HEK293 (cell line): ENCODE measurements at regions not wholly inside any gene's neighbourhood (a gene's known extent, or its start where the extent isn't known, plus 50 kb on each side); places are given as distances from the start of the nearest gene placed in this dataset.

Experiments used
- CTCF ChIA-PET: fragments of 350-600 bp; formaldehyde crosslinking; extraction: SDS; loops from one replicate; lab custom pipeline; 2021; ENCODE audit warnings: antibody characterized with exemption; lab: Yijun Ruan, JAX
- POLR2A ChIA-PET: fragments of 300-600 bp; formaldehyde crosslinking; extraction: SDS; loops from one replicate; lab custom pipeline; 2020; ENCODE audit warnings: antibody characterized with exemption, inconsistent platforms; lab: Yijun Ruan, JAX
- H3K27ac ChIP-seq: fragments of 200-500 bp; sonication (Bioruptor generic); 2 replicates; pipeline ENCODE4 v1.5.1; 2014; ENCODE audit warnings: low read depth, low read length, control low read depth, inconsistent platforms; ENCODE audit errors: extremely low read depth
- H3K36me3 ChIP-seq, 2 experiments: fragments of 200-500 bp in 1 of 2; sonication (Bioruptor generic) in 1 of 2; 1 replicate in 1 of 2; 2 replicates in 1 of 2; pipeline ENCODE4 v1.5.1; 2014 to 2017; ENCODE audit warnings: inconsistent platforms in 2 of 2, low read length in 2 of 2; ENCODE audit not compliant: control insufficient read depth in 2 of 2, insufficient read depth in 1 of 2
- H3K4me1 ChIP-seq: fragments of 200-500 bp; sonication (Bioruptor generic); 2 replicates; pipeline ENCODE4 v1.5.1; 2014; ENCODE audit warnings: mild to moderate bottlenecking, low read length, inconsistent platforms; ENCODE audit not compliant: control insufficient read depth, insufficient read depth
- H3K4me3 ChIP-seq: 2 replicates; pipeline ENCODE4 v1.5.1; 2011; ENCODE audit warnings: low read depth, mild to moderate bottlenecking, control low read depth, low read length, moderate library complexity
- H3K9me3 ChIP-seq: fragments of 200-500 bp; sonication (Bioruptor generic); 2 replicates; pipeline ENCODE4 v1.5.1; 2014; ENCODE audit warnings: low read depth, low read length, inconsistent platforms; ENCODE audit not compliant: control insufficient read depth, insufficient read depth
- BCL6B ChIP-seq: fragments of 450-650 bp; formaldehyde crosslinking; IDR thresholded peaks from 2 replicates; pipeline ENCODE4 v1.5.1; 2017; ENCODE audit warnings: missing biosample characterization, missing genetic modification characterization
- FEZF1 ChIP-seq: fragments of 450-650 bp; formaldehyde crosslinking; IDR thresholded peaks from 2 replicates; pipeline ENCODE4 v1.5.1; 2016; ENCODE audit warnings: missing biosample characterization, missing genetic modification characterization
- KLF7 ChIP-seq: fragments of 450-650 bp; formaldehyde crosslinking; IDR thresholded peaks from 2 replicates; pipeline ENCODE4 v1.5.1; 2016; ENCODE audit warnings: missing biosample characterization, missing genetic modification characterization, borderline replicate concordance
- RBAK ChIP-seq: fragments of 450-650 bp; formaldehyde crosslinking; IDR thresholded peaks from 2 replicates; pipeline ENCODE4 v1.5.1; 2016; ENCODE audit warnings: missing biosample characterization, missing genetic modification characterization
- REPIN1 ChIP-seq: fragments of 450-650 bp; formaldehyde crosslinking; IDR thresholded peaks from 2 replicates; pipeline ENCODE4 v1.5.1; 2017; ENCODE audit warnings: missing biosample characterization, missing genetic modification characterization, low read depth
- ZBTB1 ChIP-seq: fragments of 450-650 bp; formaldehyde crosslinking; IDR thresholded peaks from 2 replicates; pipeline ENCODE4 v1.5.1; 2016; ENCODE audit warnings: missing biosample characterization, missing genetic modification characterization
- ZBTB20 ChIP-seq: fragments of 450-650 bp; formaldehyde crosslinking; IDR thresholded peaks from 2 replicates; pipeline ENCODE4 v1.5.1; 2016; ENCODE audit warnings: missing biosample characterization, missing genetic modification characterization
- ZFP69B ChIP-seq: fragments of 450-650 bp; formaldehyde crosslinking; IDR thresholded peaks from 2 replicates; pipeline ENCODE4 v1.5.1; 2016; ENCODE audit warnings: missing biosample characterization, missing genetic modification characterization
- ZNF146 ChIP-seq: fragments of 450-650 bp; formaldehyde crosslinking; IDR thresholded peaks from 2 replicates; pipeline ENCODE4 v1.5.1; 2016; ENCODE audit warnings: missing biosample characterization, missing genetic modification characterization
- ZNF157 ChIP-seq: fragments of 450-650 bp; formaldehyde crosslinking; IDR thresholded peaks from 2 replicates; pipeline ENCODE4 v1.5.1; 2016; ENCODE audit warnings: missing biosample characterization, missing genetic modification characterization
- ZNF214 ChIP-seq: fragments of 450-650 bp; formaldehyde crosslinking; IDR thresholded peaks from 2 replicates; pipeline ENCODE4 v1.5.1; 2017; ENCODE audit warnings: missing biosample characterization, mild to moderate bottlenecking, missing genetic modification characterization, borderline replicate concordance
- ZNF23 ChIP-seq: fragments of 450-650 bp; formaldehyde crosslinking; IDR thresholded peaks from 2 replicates; pipeline ENCODE4 v1.5.1; 2016; ENCODE audit warnings: missing biosample characterization, missing genetic modification characterization, borderline replicate concordance
- ZNF248 ChIP-seq: fragments of 450-650 bp; formaldehyde crosslinking; IDR thresholded peaks from 2 replicates; pipeline ENCODE4 v1.5.1; 2017; ENCODE audit warnings: missing biosample characterization, missing genetic modification characterization
- ZNF366 ChIP-seq: fragments of 450-650 bp; formaldehyde crosslinking; conservative IDR thresholded peaks from 2 replicates; pipeline ENCODE4 v1.5.1; 2016; ENCODE audit warnings: missing biosample characterization, missing genetic modification characterization
- ZNF529 ChIP-seq: fragments of 450-650 bp; formaldehyde crosslinking; IDR thresholded peaks from 2 replicates; pipeline ENCODE4 v1.5.1; 2017; ENCODE audit warnings: missing genetic modification characterization, missing biosample characterization; ENCODE audit not compliant: insufficient replicate concordance
- ZNF658 ChIP-seq: fragments of 450-650 bp; formaldehyde crosslinking; IDR thresholded peaks from 2 replicates; pipeline ENCODE4; 2016; ENCODE audit warnings: missing biosample characterization, missing genetic modification characterization
- ZNF660 ChIP-seq: fragments of 450-650 bp; IDR thresholded peaks from 2 replicates; pipeline ENCODE4 v1.5.1; 2018; ENCODE audit warnings: missing biosample characterization, mild to moderate bottlenecking, missing genetic modification characterization
- ZNF701 ChIP-seq: fragments of 450-650 bp; formaldehyde crosslinking; IDR thresholded peaks from 2 replicates; pipeline ENCODE4 v1.5.1; 2016; ENCODE audit warnings: missing biosample characterization, missing genetic modification characterization
- ZNF704 ChIP-seq: fragments of 450-650 bp; formaldehyde crosslinking; IDR thresholded peaks from 2 replicates; pipeline ENCODE4 v1.5.1; 2016; ENCODE audit warnings: missing biosample characterization, missing genetic modification characterization
- ZNF707 ChIP-seq: fragments of 450-650 bp; formaldehyde crosslinking; IDR thresholded peaks from 2 replicates; pipeline ENCODE4 v1.5.1; 2016; ENCODE audit warnings: missing biosample characterization, missing genetic modification characterization
- ZNF768 ChIP-seq: fragments of 450-650 bp; formaldehyde crosslinking; IDR thresholded peaks from 2 replicates; pipeline ENCODE4 v1.5.1; 2018; ENCODE audit warnings: missing biosample characterization, mild to moderate bottlenecking, missing genetic modification characterization
- ZSCAN18 ChIP-seq: fragments of 450-650 bp; formaldehyde crosslinking; IDR thresholded peaks from 2 replicates; pipeline ENCODE4 v1.5.1; 2016; ENCODE audit warnings: missing biosample characterization, missing genetic modification characterization

GRCh38 chr14:87497301-87497700 lies 495.7 kb downstream of the GALC start:
- CTCF ChIA-PET, result interaction anchor here (0.6 to 0.7 kb wide), 2 partner anchors 31 to 308 kb away, joined by 3 read pairs; no protein-coding TSS in a partner anchor
- Histone ChIP-seq H3K9me3 (no peaks in the 10 kb centered on the region), H3K27ac (no peak overlapping the region), H3K4me1 (no peaks in the 10 kb centered on the region), H3K4me3 (no peak overlapping the region), H3K36me3 (no peaks in the 10 kb centered on the region)
- TF ChIP-seq ZNF23 (no peak), ZFP69B (tag by site-specific recombination) (no peak), KLF7 (tag by site-specific recombination) (no peak), ZNF701 (no peak), ZNF768 (tag by site-specific recombination) (no peak), ZBTB1 (tag by site-specific recombination) (no peak), ZBTB20 (tag by site-specific recombination) (no peak), REPIN1 (tag by site-specific recombination) (no peak), BCL6B (tag by site-specific recombination) (no peak), ZNF658 (no peak), ZNF704 (tag by site-specific recombination) (no peak), ZSCAN18 (tag by site-specific recombination) (no peak), FEZF1 (tag by site-specific recombination) (no peak), ZNF146 (no peak), ZNF248 (tag by site-specific recombination) (no peak)
- POLR2A ChIA-PET, result no interaction called here

GRCh38 chr14:87494010-87494409 lies 499.0 kb downstream of the GALC start:
- no peaks in the 10 kb centered on the region for H3K4me1 ChIP-seq
- ChIA-PET POLR2A (no interaction called here), CTCF (no interaction called here)
- no peak overlapping the region for H3K27ac ChIP-seq
- TF ChIP-seq ZNF707 (tag by site-specific recombination), result no peak
- TF ChIP-seq RBAK (tag by site-specific recombination), result no peak
- no peak for TF ChIP-seq ZNF146
- TF ChIP-seq ZNF157 (tag by site-specific recombination), result no peak
- no peak for TF ChIP-seq ZNF660 (tag by site-specific recombination)
- TF ChIP-seq ZNF366 (tag by site-specific recombination), result no peak
- no peak for TF ChIP-seq ZNF529 (tag by site-specific recombination)
- TF ChIP-seq ZNF214 (tag by site-specific recombination), result no peak
- no peaks in the 10 kb centered on the region for H3K36me3 ChIP-seq
- no peak overlapping the region for H3K4me3 ChIP-seq
- H3K9me3 ChIP-seq, result no peaks in the 10 kb centered on the region
